HEK293 (cell line): ENCODE measurements at regions not wholly inside any gene's neighbourhood (a gene's known extent, or its start where the extent isn't known, plus 50 kb on each side); places are given as distances from the start of the nearest gene placed in this dataset.

Experiments used
- ATF2 ChIP-seq: fragments of 450-650 bp; formaldehyde crosslinking; IDR thresholded peaks from 2 replicates; pipeline ENCODE4 v1.5.1; 2016; ENCODE audit warnings: missing biosample characterization, missing genetic modification characterization, low read depth
- CTCF ChIP-seq: fragments of 450-650 bp; formaldehyde crosslinking; IDR thresholded peaks from 2 replicates; pipeline ENCODE4 v1.5.1; 2016; ENCODE audit warnings: missing biosample characterization, missing genetic modification characterization
- PRDM10 ChIP-seq: fragments of 450-650 bp; formaldehyde crosslinking; IDR thresholded peaks from 2 replicates; pipeline ENCODE4 v1.5.1; 2016; ENCODE audit warnings: missing biosample characterization, missing genetic modification characterization
- REST ChIP-seq: fragments of 450-650 bp; formaldehyde crosslinking; IDR thresholded peaks from 2 replicates; pipeline ENCODE4 v1.5.1; 2016; ENCODE audit warnings: missing biosample characterization, missing genetic modification characterization
- SETDB1 ChIP-seq: IDR thresholded peaks from one replicate; pipeline ENCODE4 v1.6.1; 2017; ENCODE audit warnings: mild to moderate bottlenecking, low read length, moderate library complexity, mixed read lengths; ENCODE audit not compliant: insufficient read length
- ZNF350 ChIP-seq: fragments of 450-650 bp; formaldehyde crosslinking; IDR thresholded peaks from 2 replicates; pipeline ENCODE4 v1.5.0; 2017; ENCODE audit warnings: missing biosample characterization, mild to moderate bottlenecking, missing genetic modification characterization
- ZNF623 ChIP-seq: fragments of 450-650 bp; formaldehyde crosslinking; IDR thresholded peaks from 2 replicates; pipeline ENCODE4 v1.5.1; 2016; ENCODE audit warnings: missing biosample characterization, missing genetic modification characterization
- ZNF76 ChIP-seq: fragments of 450-650 bp; formaldehyde crosslinking; IDR thresholded peaks from 2 replicates; pipeline ENCODE4; 2016; ENCODE audit warnings: low read depth, missing biosample characterization, missing genetic modification characterization, borderline replicate concordance

- no peak for TF ChIP-seq ZNF76 (tag by site-specific recombination)
- no peak for TF ChIP-seq CTCF (tag by site-specific recombination)
- no peak for TF ChIP-seq PRDM10 (tag by site-specific recombination)
- TF ChIP-seq ATF2 = no peak
- no peak for TF ChIP-seq SETDB1
- TF ChIP-seq ZNF350 = no peak
- no peak for TF ChIP-seq ZNF623
- no peak for TF ChIP-seq REST
Observed at GRCh38 chr18:2049986-2050385, 521.3 kb downstream of the METTL4 start.
